ENCODE measurements at regions not wholly inside any gene's neighbourhood (a gene's known extent, or its start where the extent isn't known, plus 50 kb on each side); places are given as distances from the start of the nearest gene placed in this dataset.
"Not testable (repeated sequence)": the region's sequence is repeated elsewhere in the genome, so short reads cannot be mapped to it uniquely, and the experiment has no call there.

DNA sequence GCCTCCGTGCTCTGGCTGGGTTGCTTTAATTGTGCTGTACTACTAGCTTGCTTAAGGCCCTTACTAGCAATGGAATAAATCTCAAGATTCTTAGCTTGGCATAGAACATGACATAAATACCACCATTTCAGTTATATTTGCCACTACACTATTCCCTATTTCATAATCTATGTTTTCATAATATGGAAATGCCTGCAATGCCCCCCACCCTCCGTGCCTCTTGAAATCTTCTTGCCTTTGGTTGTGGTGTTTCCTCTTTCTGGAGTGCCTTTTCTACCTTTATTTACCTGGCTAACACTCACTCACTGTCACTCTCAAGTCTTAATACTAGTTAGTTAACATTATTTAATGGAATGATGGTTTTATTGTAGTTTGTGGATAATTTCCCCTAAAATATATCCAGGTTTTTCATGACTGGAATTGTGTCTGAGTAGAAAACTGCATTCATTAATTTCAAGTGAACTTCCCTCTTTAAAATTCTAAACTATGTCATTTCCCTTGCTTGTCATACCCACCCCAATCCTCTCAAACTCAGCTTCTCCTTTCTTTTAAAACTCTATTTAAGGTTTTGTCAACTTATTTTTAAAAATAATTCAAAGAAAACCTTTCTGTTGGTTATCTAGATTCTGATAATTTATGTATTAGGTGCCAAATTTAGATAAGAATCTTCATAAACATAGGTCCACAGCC lies 521.7 kb upstream of the DAB2 start:
- no peak for DNase-seq

DNA sequence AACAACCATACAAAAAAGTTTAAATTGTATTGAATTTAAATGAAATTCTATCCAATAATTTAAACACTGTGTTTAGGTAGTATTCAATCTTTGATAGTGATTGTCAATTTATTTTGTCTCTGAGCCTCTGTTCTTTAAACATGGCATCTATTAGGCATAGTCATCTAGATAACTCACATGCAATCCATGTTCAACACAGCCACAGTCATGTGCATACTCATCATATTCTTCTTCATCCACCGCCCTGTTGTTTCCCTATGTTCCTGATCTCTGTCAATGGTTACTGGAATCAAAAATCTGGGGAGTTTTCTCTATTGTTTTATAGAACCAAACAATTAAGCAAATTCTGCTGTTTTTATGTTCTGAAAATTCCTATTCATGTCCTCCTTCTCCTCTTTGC lies 521.1 kb upstream of the DAB2 start:
- DNase-seq, result no peak

DNA sequence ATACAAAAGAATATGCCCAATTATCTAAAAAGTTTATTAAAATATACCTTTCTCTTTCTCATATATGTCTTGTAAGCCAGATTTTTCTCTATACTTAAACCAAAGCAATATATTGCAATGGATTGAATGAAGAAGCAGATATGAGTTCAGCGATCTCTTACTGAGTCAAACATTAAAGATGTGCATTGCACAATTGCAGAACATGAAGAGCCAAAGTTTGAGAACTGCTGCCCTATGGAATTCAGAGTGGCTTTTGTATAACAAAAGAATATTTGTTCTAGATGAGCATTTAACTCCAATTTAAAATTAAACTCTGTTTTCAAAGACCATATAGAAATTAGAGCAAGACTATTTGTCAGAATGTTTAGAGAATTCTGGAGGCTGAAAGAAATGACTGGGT lies 519.0 kb upstream of the DAB2 start:
- no peak for DNase-seq

DNA sequence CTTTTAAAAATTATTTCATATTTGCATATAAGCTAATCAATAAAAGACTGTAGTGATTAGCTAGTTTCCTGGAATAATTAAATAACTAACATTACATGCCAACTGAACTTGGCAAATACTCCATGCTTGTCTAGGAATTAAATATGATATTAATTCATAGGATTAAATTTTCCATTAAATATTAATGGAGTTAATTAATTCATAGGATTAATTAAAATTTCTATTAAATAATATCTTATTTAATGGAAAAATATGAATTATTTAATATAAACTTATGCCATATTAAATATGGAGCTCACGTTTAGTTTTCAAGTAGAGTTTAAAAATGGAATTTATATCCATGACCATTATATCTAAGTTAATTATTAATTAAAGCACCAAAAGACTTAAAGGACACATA lies 517.8 kb upstream of the DAB2 start:
- no peak for DNase-seq

DNA sequence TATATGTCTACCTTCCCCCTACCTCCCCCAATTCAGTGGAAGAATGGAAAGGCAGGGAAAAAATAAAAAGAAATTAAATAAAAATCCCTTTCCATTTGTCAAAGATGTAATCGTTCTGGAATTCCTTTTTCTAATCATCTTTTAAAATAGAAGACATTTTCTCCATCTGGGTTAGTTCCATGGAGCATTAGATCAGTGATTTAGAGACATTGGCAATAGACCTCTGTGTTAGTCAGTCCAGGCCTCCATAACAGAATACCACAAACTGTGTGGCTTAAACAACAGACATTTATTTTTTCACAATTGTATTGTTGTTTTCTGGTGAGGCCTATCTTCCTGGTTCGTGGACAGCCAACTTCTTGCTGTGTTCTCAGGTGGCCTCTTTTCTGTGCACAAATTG lies 516.6 kb upstream of the DAB2 start:
- no peak for DNase-seq

DNA sequence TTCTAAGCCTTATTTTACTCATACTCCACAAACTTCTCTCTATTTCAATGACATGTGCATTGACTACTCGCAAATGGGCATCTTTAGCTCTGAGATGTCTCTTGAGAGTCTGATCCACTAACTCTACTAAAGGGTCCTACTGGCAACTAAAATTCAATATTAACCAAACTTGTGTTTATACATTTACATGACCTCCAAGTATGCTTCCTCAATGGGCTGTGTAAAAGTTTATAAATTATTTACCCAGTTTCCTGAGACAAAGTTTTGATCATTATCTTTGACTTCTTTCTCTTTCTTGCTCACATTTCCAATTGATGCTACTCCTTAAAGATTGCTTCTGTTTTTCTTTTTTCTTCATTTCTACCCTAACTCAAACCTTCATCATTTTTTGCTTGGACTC lies 510.1 kb upstream of the DAB2 start:
- DNase-seq, result no peak

DNA sequence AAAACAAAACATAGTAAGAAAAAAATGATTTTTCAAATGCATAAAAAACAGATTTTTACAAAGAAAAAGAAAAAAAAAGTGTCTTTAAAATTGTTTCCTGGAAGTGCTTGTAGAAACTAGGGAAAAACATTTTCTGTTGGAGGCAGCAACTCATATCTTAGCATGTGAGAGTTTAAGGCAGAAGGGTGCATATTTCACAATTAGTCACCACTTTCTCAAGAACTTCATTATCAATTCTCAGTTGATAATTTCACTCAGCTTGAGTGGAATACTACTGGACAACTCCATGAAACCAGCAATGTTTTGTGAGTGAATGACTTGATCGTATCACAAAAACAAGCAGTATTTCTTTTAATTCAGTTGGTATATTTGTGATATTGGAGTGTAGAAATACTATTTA lies 508.3 kb upstream of the DAB2 start:
- no peak for DNase-seq

DNA sequence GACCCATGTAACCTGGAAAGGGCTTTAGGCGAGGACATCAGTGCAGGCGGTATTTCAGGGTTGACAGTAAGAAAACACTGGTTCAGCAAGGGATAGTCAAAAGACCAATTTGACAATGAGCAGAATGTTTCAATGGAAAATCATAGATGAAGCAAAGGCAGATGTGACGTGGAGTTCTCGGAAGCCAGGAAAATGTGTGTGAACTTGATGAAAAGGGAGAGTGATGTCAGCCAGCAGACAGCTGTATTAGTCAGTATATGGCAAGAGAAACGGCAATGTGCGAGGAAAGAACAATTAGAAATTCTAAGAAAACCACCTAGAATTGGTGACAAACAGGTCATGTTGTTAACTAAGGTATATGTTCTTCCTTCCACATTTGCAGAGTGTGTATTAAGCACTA lies 503.9 kb upstream of the DAB2 start:
- DNase-seq, result no peak

DNA sequence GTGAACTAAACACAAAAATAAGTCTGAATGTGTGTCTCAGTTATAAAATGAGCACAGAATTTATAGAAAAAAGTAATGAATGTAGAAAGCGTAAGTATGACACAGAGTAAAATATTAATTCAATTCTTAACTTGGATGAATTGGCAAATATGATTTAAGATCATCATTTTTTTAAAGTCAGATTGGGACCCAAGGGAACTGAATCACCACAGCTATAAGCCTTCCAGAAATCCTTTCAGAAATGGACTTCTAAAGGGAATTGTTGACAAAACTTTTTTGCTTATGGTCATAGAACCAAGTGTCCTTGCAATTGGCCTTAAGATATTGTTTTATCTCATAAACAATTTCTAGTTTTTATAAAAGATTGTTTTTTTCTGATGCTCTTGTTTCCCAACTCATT lies 495.1 kb upstream of the DAB2 start:
- DNase-seq, result no peak

DNA sequence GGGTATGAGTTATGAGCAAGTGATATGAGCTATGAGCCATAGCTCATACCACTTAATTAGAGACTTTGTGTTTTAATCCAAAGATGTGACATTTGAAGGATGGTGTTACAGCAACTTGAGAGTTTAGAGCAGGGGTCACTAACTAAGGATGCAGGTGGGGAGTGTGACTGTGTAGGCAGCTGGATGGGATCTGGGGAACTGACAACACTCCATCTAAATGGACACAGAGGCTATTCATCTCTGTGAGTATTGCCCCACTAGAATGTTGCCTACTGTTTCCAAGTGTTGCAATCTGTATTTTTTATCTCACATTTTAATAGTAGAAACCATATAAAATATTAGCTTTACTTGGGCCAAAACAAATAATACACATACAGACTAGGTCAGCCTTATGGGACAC lies 488.1 kb upstream of the DAB2 start:
- no peak for DNase-seq

DNA sequence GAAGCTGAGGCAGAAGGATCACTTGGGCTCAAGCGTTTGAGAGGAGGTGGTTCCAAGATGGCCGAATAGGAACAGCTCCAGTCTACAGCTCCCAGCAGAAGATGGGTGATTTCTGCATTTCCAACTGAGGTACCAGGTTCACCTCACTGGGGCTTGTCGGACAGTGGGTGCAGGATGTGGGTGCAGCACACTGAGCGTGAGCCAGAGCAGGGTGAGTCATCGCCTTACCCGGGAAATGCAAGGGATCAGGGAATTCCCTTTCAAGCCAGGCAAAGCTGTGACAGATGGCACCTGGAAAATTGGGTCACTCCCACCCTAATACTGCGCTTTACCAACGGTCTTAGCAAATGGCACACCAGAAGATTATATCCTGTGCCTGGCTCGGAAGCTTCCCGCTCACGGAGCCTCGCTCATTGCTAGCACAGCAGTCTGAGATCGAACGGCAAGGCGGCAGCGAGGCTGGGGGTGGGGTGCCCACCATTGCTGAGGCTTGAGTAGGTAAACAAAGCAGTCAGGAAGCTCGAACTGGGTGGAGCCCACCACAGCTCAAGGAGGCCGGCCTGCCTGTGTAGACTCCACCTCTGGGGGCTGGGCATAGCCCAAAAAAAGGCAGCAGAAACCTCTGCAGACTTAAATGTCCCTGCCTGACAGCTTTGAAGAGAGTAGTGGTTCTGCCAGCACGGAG lies 482.6 kb upstream of the DAB2 start:
- not testable (repeated sequence) for DNase-seq

DNA sequence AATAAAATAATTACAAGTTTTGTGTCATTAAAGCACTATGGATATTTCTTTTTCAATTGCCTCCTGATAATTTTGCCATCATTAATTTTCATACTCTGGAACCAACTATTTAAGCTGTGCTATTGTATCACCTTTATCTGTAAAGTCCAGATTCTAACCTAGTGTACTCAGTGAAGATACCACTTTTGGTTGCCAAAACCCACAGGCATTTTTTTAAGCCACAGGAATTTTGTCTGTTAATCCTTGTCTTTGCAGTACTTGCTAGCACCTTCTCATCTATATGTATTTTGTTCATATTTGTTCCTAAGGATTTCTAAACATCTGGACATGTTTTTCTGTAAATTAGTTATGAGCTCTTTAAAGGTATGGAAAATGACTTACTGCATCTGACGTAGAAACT lies 481.4 kb upstream of the DAB2 start:
- no peak for DNase-seq

DNA sequence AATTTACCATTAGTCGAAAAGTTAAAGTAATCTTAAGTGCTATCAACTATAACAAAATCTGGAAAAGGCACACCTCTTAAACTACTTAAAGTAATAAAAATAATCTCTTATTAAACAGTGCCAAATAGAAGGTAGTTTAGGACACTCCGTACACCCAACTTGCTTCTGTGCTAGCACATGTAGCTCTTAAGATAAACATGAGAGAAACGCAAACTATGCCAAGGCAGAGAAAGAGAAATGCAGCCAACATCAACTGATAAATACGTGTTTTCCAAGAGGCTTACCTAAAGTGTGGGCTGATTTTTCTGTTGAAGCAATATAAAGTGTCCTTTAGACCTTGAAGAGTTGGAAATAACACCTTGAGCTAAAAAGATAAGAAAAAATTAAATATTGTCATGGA lies 480.6 kb upstream of the DAB2 start:
- no peak for DNase-seq

DNA sequence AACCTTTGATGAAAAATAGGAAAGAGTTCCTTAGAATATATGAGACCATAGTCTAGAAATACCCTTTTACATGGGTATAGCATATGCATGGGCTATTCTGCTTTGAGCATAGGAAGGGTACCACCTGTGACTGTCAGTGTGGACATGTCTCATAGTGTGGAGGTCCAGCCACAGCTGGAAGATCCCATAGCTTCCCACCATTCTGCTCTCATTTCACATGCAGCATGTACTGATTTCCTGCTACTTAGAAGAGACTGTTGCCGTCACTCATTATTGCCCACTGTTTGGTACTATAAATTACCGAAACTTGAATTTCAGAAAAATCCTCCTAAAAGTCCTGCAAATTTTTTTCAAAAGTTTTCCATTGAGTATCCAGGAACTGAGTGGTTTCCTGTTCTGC lies 477.8 kb upstream of the DAB2 start:
- DNase-seq, result no peak

DNA sequence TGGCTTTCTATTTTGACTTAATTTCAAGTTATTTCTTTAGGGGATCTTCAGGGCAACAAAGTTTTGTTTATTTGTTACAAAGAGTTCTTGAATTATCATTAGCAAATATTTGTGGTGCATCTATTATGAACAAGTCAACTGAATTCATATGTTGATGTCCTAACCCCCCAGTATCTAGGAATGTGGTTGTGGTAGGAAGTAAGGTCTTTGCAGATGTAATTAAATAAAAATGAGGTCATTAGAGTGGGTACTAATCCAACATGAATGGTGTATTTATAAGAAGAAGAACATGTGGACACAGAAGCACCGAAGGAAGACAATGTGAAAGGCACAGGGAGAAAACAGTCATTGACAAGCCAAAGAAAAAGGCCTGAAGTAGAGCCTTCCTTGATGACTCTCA lies 474.0 kb upstream of the DAB2 start:
- DNase-seq, result no peak

DNA sequence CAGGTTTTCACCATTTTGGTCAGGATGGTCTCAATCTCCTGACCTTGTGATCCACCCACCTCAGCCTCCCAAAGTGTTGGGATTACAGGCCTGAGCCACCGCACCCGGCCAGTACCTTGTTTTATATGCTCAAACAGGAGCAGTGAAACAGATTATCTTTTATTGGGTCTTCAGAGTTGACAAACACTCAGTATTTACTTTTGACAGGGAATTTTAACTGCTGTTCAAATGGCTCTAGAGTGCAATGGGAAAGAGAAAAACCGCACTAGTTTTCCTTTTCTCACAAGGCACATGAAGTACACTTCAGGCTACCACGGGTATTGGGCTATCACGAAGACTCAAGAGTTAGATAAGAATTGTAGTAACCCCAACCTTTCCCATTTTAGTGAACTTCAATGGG lies 471.9 kb upstream of the DAB2 start:
- DNase-seq, result no peak

DNA sequence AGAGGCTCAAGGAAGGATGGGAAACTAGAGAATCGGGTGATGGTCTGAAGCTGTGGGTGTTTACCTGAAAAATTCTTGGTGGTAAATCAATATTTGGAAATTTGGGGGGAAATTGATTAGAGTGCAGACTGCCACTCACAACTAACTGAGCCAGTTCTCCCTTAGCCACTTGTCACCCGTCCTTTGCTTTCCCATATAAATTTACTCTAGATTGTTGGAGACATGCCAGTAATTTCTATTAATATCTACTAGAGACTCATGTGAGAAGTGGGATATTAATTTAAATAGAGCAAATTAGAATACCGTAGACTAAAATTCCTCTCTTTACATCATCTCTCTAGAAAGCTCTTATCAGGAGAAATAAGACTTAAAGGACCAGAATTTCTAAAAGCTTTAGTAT lies 471.3 kb upstream of the DAB2 start:
- DNase-seq, result no peak

DNA sequence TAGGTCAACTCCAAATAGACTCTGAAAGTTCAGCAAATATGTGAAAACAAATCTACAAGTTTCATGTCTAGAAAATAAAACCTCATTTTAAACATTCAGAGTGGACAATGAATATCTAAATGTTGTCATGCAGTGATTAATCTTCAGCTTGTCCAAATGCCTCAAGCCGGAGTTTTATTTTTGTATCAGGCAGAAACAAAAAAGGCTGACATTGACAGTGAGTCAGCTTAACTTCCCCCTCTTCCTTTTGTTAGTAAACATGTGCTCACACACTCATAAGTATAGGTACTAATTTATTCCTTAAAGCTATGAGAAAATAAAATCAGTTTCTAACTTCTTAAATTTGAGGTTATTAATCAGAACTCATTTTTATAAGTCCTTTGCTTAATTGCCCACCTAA lies 467.9 kb upstream of the DAB2 start:
- no peak for DNase-seq

DNA sequence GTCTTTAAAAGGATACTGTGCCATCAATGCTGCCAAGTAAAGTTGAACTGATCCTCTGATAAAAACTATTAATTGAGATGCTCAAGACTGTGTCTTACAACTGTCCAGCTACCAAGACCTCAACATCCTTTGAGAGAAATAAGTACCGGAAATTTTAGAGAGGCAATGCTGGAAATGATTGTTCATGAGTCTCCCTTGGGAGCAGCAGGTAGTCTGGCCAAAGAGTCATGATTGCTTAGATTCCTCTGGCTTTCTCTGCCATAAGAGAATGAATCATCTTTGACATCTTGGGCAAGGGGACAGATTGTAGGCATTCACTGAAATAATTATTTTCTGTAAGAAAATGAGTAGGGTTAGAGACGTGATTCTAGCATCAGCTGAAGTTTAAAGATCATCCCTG lies 466.6 kb upstream of the DAB2 start:
- DNase-seq, result no peak

DNA sequence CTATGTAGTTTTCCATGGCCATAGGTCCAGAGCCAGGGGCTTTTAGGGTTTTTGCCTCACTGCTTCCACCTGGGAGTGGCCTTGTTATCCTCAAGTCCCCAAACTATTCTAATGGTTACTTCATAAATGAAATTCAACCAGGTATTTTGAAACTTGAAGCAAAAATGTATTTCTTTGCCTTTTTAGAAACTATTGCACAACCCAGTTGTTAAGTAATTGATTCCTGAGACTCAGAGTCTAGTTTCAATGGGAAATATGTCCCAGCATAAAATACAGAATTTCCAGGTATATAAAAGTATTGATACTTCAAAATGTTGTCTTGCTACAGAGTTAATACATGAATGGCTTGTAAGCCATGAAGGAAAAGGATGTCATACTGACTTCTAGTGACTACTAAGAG lies 456.2 kb upstream of the DAB2 start:
- DNase-seq, result no peak

DNA sequence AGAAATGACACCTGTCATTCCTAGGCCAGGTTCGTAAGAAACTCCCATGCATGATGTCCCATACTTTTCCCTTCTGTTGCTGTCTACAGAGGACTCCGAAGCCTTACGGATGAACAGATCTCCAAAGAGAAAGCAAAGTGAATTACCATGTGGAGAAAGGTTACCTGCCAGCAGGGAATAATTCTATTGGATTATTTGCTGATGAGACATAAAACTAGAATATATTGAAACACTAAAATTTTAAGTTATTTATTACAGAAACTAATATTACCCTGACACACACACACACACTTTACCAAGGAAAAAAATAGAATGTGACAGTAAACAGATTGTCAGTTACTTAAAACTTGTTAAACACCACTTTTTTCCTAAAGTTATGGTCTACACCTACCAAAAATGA lies 452.7 kb upstream of the DAB2 start:
- DNase-seq, result no peak

DNA sequence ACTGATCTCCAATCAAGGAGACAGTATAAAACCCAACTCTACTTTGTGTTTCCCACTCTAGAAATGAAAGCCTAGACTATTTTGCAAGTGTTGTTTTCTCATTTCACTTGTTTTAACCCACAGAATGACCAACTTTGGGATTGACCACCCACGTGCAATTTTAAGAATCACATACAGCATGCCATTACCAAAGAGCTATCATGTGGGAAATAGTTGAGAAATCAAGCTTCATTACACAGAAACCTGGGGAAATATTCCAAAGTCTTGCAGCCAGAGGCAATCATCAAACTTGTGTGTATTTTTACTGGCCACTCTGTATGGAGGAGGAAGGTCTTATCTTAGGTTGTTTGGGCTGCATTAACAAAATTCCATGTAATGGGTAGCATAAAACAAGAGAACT lies 451.4 kb upstream of the DAB2 start:
- DNase-seq, result no peak

DNA sequence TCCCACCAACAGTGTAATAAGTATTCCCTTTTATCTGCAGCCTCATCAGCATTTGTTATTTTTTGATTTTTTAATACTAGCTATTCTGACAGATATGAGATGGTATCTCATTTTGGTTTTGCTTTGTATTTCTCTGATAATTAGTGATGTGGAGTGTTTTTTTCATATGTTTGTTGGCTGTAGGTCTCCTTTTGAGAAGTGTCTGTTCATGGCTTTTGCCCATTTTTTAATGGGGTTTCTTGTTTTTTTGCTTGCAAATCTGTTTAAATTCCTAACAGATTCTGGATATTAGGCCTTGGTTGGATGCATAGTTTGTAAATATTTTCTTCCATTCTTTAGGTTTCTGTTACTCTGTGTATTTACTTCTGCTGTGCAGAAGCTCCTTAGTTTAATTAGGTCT lies 445.4 kb upstream of the DAB2 start:
- no peak for DNase-seq

DNA sequence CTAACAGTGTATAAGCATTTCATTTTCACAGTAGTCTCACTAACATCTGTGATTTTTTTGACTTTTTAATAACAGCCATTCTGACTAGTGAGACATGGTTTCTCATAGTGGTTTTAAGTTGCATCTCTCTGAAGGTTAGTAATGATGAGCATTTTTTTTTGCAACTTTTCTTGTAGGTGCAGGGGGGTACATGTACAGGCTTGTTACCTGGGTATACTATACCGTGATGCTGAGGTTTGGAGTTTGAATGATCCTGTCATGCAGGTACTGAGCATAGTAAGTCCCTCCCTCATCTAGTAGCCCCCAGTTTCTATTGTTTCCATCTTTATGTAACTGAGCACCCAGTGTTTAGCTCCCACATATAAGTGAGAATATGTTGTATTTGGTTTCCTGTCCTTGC lies 444.6 kb upstream of the DAB2 start:
- no peak for DNase-seq

DNA sequence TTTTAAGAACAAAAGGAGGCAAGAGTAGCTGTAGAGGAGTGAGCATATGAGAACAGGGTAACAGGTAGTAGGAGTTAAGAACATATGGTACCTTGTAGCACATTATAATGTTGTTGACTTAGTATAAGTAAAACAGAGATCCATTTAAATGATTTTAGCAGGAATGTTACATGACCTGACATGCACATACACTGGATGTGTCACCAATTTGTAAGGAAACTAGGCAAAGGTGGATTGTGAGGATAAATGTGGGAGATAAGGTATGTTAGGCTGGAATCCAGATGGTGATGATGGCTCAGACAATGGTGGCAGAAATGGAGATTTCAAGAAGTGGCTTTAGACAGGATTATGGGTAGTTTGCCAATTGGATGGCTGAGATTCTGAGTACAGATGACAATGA lies 443.1 kb upstream of the DAB2 start:
- no peak for DNase-seq

Data from NCI-H446 (cell line).